HG02623 (cell line): ENCODE measurements at regions not wholly inside any gene's neighbourhood (a gene's known extent, or its start where the extent isn't known, plus 50 kb on each side); places are given as distances from the start of the nearest gene placed in this dataset.

Source experiments
- ATAC-seq: cut with Tn5 transposase; IDR thresholded peaks from one replicate; pipeline ENCODE4 v1.9.1; 2021; ENCODE audit warnings: moderate library complexity; ENCODE audit not compliant: unreplicated experiment

- ATAC-seq, result no peak
Measured at GRCh38 chr13:47523771-47524170, 477.3 kb downstream of the SUCLA2 start.

- ATAC-seq, result no peak
Measured at GRCh38 chr13:47521890-47522487, 479.1 kb downstream of the SUCLA2 start.

- ATAC-seq, result no peak
Measured at GRCh38 chr13:47519626-47520025, 481.4 kb downstream of the SUCLA2 start.

GRCh38 chr13:47518530-47518929, 482.5 kb downstream of the SUCLA2 start:
- ATAC-seq, result no peak

- no peak for ATAC-seq
Measured at GRCh38 chr13:47511647-47512046, 489.4 kb downstream of the SUCLA2 start.

GRCh38 chr13:47508527-47509228, 492.4 kb downstream of the SUCLA2 start:
- ATAC-seq, result no peak

- ATAC-seq, result no peak
Measured at GRCh38 chr13:47503475-47503874, 497.6 kb downstream of the SUCLA2 start.

GRCh38 chr13:47502166-47502565, 498.9 kb downstream of the SUCLA2 start:
- ATAC-seq, result no peak

- ATAC-seq, result no peak
Measured at GRCh38 chr13:47499358-47500150, 501.5 kb downstream of the SUCLA2 start.

- no peak for ATAC-seq
Measured at GRCh38 chr13:47484548-47484947, 516.5 kb downstream of the SUCLA2 start.

GRCh38 chr13:47481536-47481935, 519.5 kb downstream of the SUCLA2 start:
- ATAC-seq, result no peak

- no peak for ATAC-seq
Measured at GRCh38 chr13:47480951-47481350, 520.1 kb downstream of the SUCLA2 start.

- no peak for ATAC-seq
Measured at GRCh38 chr13:47480121-47480520, 521.0 kb downstream of the SUCLA2 start.

- ATAC-seq, result no peak
Measured at GRCh38 chr13:47478985-47479384, 522.1 kb downstream of the SUCLA2 start.

GRCh38 chr13:47475441-47475948, 525.6 kb downstream of the SUCLA2 start:
- no peak for ATAC-seq

GRCh38 chr13:47474839-47475238, 526.2 kb downstream of the SUCLA2 start:
- no peak for ATAC-seq

GRCh38 chr13:47474326-47474725, 526.7 kb downstream of the SUCLA2 start:
- ATAC-seq, result no peak

GRCh38 chr13:47472516-47472915, 528.6 kb downstream of the SUCLA2 start:
- no peak for ATAC-seq

- no peak for ATAC-seq
Measured at GRCh38 chr13:47463726-47464125, 537.3 kb downstream of the SUCLA2 start.

- no peak for ATAC-seq
Measured at GRCh38 chr13:47463002-47463401, 538.1 kb downstream of the SUCLA2 start.

GRCh38 chr13:47461816-47462215, 539.3 kb downstream of the SUCLA2 start:
- no peak for ATAC-seq

- ATAC-seq, result no peak
Measured at GRCh38 chr13:47459512-47459911, 541.6 kb downstream of the SUCLA2 start.
